Cardiac muscle cell (in vitro differentiated cells and primary cell): ENCODE measurements at regions not wholly inside any gene's neighbourhood (a gene's known extent, or its start where the extent isn't known, plus 50 kb on each side); places are given as distances from the start of the nearest gene placed in this dataset.

ENCODE experiments used
- DNase-seq, 2 donors: peaks; one replicate each; pipeline versions ENCODE4 v3.0.0 to v3.0.0-alpha.2; 2010 to 2017; ENCODE audit warnings: low read depth in 1 of 2, low spot score in 1 of 2
- H3K27ac ChIP-seq: fragments of 200-600 bp; sonication (generic); 2 replicates; pipeline ENCODE4 v1.5.1; 2016
- H3K27me3 ChIP-seq: fragments of 200-600 bp; sonication (generic); 2 replicates; pipeline ENCODE4 v1.6.0; 2016; ENCODE audit warnings: control low read depth
- H3K36me3 ChIP-seq: fragments of 200-600 bp; sonication (generic); 2 replicates; pipeline ENCODE4 v1.5.1; 2016; ENCODE audit warnings: control low read depth
- H3K4me1 ChIP-seq: fragments of 200-600 bp; sonication (generic); 2 replicates; pipeline ENCODE4 v1.8.1; 2017; ENCODE audit warnings: low read depth, mild to moderate bottlenecking, mixed run types
- H3K4me3 ChIP-seq: fragments of 200-600 bp; sonication (generic); 2 replicates; pipeline ENCODE4 v1.5.1; 2016; ENCODE audit warnings: mild to moderate bottlenecking
- H3K9me3 ChIP-seq: fragments of 200-600 bp; sonication (generic); 2 replicates; pipeline ENCODE4 v1.5.1; 2017; ENCODE audit warnings: low read depth, mild to moderate bottlenecking, control low read depth
- TF ChIP-seq, protein P1 (sequence below): IDR thresholded peaks from 2 replicates; pipeline ENCODE4 v1.5.1; 2012; ENCODE audit warnings: low read depth, mild to moderate bottlenecking, low read length

DNA sequence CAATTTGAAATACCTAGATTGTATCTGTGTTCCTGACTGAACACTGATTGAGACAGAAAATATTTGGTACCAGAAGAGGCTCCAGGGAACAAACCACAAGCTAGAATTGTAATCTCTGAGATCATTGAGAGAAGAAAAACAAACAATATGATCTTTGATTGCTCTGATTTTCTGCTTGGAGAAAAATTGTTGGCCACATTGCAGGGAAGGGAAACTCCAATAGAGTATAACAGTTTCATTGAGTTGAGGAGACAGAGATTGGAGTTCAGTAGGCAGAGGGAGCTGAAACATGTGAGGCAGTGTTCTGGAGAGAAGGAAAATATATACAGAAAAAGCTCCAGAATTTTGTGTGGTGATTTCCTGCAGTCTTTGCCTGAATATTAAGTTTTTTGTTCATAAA, 158.2 kb downstream of the C4orf33 start:
- Histone ChIP-seq H3K9me3 (no peaks in the 10 kb centered on the region), H3K27ac (no peak overlapping the region), H3K27me3 (no peaks in the 10 kb centered on the region), H3K36me3 (no peaks in the 10 kb centered on the region), H3K4me3 (no peak overlapping the region), H3K4me1 (no peaks in the 10 kb centered on the region)
- TF ChIP-seq, protein P1, sequence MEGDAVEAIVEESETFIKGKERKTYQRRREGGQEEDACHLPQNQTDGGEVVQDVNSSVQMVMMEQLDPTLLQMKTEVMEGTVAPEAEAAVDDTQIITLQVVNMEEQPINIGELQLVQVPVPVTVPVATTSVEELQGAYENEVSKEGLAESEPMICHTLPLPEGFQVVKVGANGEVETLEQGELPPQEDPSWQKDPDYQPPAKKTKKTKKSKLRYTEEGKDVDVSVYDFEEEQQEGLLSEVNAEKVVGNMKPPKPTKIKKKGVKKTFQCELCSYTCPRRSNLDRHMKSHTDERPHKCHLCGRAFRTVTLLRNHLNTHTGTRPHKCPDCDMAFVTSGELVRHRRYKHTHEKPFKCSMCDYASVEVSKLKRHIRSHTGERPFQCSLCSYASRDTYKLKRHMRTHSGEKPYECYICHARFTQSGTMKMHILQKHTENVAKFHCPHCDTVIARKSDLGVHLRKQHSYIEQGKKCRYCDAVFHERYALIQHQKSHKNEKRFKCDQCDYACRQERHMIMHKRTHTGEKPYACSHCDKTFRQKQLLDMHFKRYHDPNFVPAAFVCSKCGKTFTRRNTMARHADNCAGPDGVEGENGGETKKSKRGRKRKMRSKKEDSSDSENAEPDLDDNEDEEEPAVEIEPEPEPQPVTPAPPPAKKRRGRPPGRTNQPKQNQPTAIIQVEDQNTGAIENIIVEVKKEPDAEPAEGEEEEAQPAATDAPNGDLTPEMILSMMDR, result no peak
- no peak for DNase-seq

DNA sequence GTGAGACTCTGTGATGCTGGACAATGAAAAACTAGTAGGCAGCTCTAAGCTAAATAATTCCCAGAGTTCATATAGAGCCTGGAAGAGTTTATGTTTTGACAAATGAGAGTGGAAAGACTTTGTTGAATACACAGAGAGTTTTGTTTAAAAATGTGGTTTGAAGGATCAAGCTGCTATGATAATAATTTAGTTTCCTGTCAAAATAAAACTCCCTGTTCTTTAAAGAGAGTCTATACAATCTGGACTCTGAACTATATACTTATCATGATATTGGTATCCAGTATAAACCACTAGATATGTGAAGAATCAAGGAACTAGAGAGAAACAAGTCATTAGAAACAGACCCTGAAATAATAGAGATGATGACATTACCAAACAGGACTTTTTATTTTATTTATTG, 158.6 kb downstream of the C4orf33 start:
- DNase-seq, result no peak
- no peaks in the 10 kb centered on the region for H3K9me3 ChIP-seq
- no peak overlapping the region for H3K4me3 ChIP-seq
- H3K27me3 ChIP-seq, result no peaks in the 10 kb centered on the region
- TF ChIP-seq, protein P1, result no peak
- H3K36me3 ChIP-seq, result no peaks in the 10 kb centered on the region
- H3K4me1 ChIP-seq, result no peaks in the 10 kb centered on the region
- H3K27ac ChIP-seq, result no peak overlapping the region

DNA sequence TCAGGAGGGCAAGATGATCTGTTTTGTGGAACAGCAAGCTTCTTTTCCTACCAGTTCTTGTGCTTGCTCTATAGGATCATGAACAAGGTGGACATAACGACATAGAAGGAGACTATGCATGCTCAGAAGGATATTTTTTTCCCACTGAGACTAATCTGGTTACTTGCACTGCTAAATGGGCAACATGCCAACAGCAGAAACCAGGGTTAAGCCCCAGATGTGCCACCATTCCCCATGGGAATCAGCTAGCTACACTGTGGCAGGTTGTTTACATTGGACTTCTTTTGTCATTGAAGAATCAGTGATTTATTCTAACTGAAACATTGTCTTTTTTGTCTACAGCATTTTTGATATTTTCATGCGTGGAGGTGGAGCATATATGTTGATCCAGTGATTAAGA, 165.6 kb downstream of the C4orf33 start:
- TF ChIP-seq, protein P1, result no peak

DNA sequence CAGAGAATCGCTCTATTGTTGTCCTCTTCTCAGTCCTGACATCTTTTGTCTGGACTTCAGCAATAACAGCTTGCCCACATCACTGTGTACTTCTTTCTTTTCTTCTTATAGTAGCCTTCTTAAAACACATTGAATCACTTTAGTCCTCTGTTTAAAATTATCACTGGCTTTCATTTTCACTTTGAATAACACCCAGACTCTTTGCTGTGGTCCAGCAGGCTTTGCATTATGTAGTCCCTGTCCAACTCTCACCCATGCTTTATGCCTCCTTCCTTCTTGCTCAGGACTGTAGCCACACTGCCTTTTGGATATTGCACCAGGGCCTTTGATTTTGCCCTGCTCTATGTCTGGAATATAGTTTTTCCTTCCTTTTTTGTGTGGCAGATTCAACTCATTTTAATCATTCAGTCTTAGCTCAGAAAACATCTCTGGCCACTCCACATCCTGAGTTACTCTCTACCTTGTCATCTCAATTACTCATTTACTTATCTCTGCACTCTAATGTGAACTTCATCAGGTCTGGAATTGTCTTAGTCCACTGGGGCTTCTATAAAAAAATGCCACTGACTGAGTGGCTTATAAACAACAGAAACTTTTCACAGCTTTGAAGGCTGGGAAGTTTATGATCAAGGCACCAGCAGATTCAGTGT, 168.2 kb downstream of the C4orf33 start:
- H3K9me3 ChIP-seq, result no peaks in the 10 kb centered on the region
- no peak for DNase-seq
- TF ChIP-seq, protein P1, result no peak

More for the DNA sequence above, 165.6 kb downstream of the C4orf33 start:
- Histone ChIP-seq H3K27ac (no peak overlapping the region), H3K4me3 (no peak overlapping the region), H3K27me3 (peaks cover 8% of the 10 kb centered on the region), H3K4me1 (no peaks in the 10 kb centered on the region), H3K36me3 (no peaks in the 10 kb centered on the region), H3K9me3 (no peaks in the 10 kb centered on the region)
- no peak for DNase-seq

DNA sequence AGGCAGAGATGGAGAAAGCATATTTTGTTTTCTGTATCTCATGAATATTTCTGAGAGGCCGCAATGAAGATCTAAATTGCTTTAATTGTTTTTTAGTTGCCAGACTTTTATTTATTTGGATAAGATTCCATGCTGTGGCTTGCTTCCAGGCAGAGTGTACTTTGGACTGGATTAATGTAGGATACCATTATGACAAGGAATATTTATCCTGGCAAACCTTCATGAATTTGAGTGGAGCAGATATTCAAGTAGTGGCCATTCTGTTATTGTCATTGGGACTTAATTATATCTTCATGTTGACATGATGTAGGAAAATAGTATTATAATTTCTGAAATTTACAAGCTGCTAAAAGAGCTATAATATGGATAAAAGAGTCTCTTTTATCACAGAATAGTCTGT, 182.9 kb downstream of the C4orf33 start:
- TF ChIP-seq, protein P1, result no peak
- Histone ChIP-seq H3K9me3 (no peaks in the 10 kb centered on the region), H3K27me3 (no peaks in the 10 kb centered on the region), H3K36me3 (no peaks in the 10 kb centered on the region), H3K27ac (no peak overlapping the region), H3K4me3 (no peak overlapping the region), H3K4me1 (no peaks in the 10 kb centered on the region)
- no peak for DNase-seq

More for the DNA sequence above, 168.2 kb downstream of the C4orf33 start:
- Histone ChIP-seq H3K36me3 (no peaks in the 10 kb centered on the region), H3K27ac (no peak overlapping the region), H3K27me3 (peaks cover 8% of the 10 kb centered on the region), H3K4me3 (no peak overlapping the region), H3K4me1 (no peaks in the 10 kb centered on the region)
